Osteocyte (in vitro differentiated cells): ENCODE measurements at regions not wholly inside any gene's neighbourhood (a gene's known extent, or its start where the extent isn't known, plus 50 kb on each side); places are given as distances from the start of the nearest gene placed in this dataset.

Experiments used
- DNase-seq: peaks from one replicate; pipeline ENCODE4 v3.0.0; 2021; ENCODE audit warnings: mixed read lengths; ENCODE audit not compliant: unreplicated experiment; ENCODE audit errors: extremely low spot score
- H3K27ac Mint-ChIP-seq: one replicate; pipeline ENCODE4 v1.8.0; 2021; ENCODE audit warnings: mild to moderate bottlenecking, mixed read lengths; ENCODE audit not compliant: unreplicated experiment
- H3K27me3 Mint-ChIP-seq: one replicate; pipeline ENCODE4 v1.8.0; 2021; ENCODE audit warnings: mixed read lengths; ENCODE audit not compliant: unreplicated experiment
- H3K36me3 Mint-ChIP-seq: one replicate; pipeline ENCODE4 v1.8.0; 2021; ENCODE audit warnings: mixed read lengths; ENCODE audit not compliant: unreplicated experiment
- H3K4me1 Mint-ChIP-seq: one replicate; pipeline ENCODE4 v1.8.0; 2021; ENCODE audit warnings: mixed read lengths; ENCODE audit not compliant: unreplicated experiment
- H3K4me3 Mint-ChIP-seq: one replicate; pipeline ENCODE4 v1.8.0; 2021; ENCODE audit warnings: mild to moderate bottlenecking, moderate library complexity, mixed read lengths; ENCODE audit not compliant: unreplicated experiment
- H3K9me3 Mint-ChIP-seq: one replicate; pipeline ENCODE4 v1.8.0; 2021; ENCODE audit warnings: mixed read lengths; ENCODE audit not compliant: unreplicated experiment
- TF ChIP-seq, protein P1 (sequence below): fragments of 200-600 bp; sonication (generic); IDR thresholded peaks from 2 replicates; pipeline ENCODE4 v1.5.0; 2021; ENCODE audit warnings: antibody characterized with exemption, mild to moderate bottlenecking, moderate library complexity

GRCh38 chr5:6302075-6302474 lies 76.3 kb downstream of the MED10 start:
- H3K4me3 Mint-ChIP-seq, result no peak overlapping the region
- no peaks in the 10 kb centered on the region for H3K36me3 Mint-ChIP-seq
- no peaks in the 10 kb centered on the region for H3K4me1 Mint-ChIP-seq

GRCh38 chr5:6296524-6296923 lies 81.8 kb downstream of the MED10 start:
- no peaks in the 10 kb centered on the region for H3K4me1 Mint-ChIP-seq
- no peak for DNase-seq
- no peaks in the 10 kb centered on the region for H3K36me3 Mint-ChIP-seq
- no peaks in the 10 kb centered on the region for H3K27me3 Mint-ChIP-seq
- H3K9me3 Mint-ChIP-seq, result no peaks in the 10 kb centered on the region
- H3K27ac Mint-ChIP-seq, result no peak overlapping the region
- H3K4me3 Mint-ChIP-seq, result no peak overlapping the region
- TF ChIP-seq, protein P1, sequence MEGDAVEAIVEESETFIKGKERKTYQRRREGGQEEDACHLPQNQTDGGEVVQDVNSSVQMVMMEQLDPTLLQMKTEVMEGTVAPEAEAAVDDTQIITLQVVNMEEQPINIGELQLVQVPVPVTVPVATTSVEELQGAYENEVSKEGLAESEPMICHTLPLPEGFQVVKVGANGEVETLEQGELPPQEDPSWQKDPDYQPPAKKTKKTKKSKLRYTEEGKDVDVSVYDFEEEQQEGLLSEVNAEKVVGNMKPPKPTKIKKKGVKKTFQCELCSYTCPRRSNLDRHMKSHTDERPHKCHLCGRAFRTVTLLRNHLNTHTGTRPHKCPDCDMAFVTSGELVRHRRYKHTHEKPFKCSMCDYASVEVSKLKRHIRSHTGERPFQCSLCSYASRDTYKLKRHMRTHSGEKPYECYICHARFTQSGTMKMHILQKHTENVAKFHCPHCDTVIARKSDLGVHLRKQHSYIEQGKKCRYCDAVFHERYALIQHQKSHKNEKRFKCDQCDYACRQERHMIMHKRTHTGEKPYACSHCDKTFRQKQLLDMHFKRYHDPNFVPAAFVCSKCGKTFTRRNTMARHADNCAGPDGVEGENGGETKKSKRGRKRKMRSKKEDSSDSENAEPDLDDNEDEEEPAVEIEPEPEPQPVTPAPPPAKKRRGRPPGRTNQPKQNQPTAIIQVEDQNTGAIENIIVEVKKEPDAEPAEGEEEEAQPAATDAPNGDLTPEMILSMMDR, result no peak

More at GRCh38 chr5:6302075-6302474, 76.3 kb downstream of the MED10 start:
- H3K27ac Mint-ChIP-seq, result no peak overlapping the region
- TF ChIP-seq, protein P1, result no peak
- DNase-seq, result no peak
- no peaks in the 10 kb centered on the region for H3K27me3 Mint-ChIP-seq
- H3K9me3 Mint-ChIP-seq, result no peaks in the 10 kb centered on the region

DNA sequence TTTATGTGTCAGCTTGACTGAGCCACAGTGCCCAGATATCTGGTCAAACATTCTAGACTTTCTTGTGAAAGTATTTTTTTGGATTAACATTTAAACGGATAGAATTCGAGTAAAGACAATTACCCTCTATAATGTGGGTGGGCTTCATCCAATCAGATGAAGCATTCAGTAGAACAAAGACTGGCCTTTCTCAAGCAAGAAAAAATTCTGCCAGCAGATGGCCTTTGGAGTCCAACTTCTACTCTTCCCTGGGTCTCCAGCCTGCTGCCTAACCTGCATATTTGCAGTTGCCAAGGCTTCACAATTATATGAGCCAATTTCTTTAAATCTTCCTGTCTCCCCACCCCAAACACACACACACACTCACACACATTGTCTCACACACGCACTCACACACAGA lies 86.4 kb downstream of the MED10 start:
- no peak overlapping the region for H3K27ac Mint-ChIP-seq
- H3K27me3 Mint-ChIP-seq, result no peaks in the 10 kb centered on the region
- no peaks in the 10 kb centered on the region for H3K36me3 Mint-ChIP-seq
- H3K9me3 Mint-ChIP-seq, result no peaks in the 10 kb centered on the region
- DNase-seq, result no peak
- no peaks in the 10 kb centered on the region for H3K4me1 Mint-ChIP-seq
- H3K4me3 Mint-ChIP-seq, result no peak overlapping the region
- TF ChIP-seq, protein P1, result peak; percentile 41

DNA sequence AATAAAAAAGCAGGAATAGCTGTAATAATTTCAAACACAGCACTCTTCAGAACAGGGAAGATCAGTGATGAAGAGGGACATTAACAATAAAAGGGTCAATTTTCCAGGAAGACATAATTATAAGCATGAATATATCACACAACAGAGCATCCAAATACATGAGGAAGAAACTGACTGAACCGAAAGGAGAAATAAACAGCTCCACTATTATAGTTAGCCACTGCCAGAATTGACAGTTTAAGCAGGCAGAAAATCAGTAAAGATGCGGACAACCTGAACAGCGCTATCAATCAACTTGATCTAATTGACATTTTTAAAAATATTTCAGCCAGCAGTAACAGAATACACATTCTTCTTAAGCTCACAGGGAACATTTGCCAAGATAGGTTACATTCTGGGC lies 89.1 kb downstream of the MED10 start:
- H3K27ac Mint-ChIP-seq, result no peak overlapping the region
- H3K4me3 Mint-ChIP-seq, result no peak overlapping the region
- no peak for DNase-seq
- no peaks in the 10 kb centered on the region for H3K4me1 Mint-ChIP-seq
- H3K36me3 Mint-ChIP-seq, result no peaks in the 10 kb centered on the region
- TF ChIP-seq, protein P1, result no peak
- no peaks in the 10 kb centered on the region for H3K9me3 Mint-ChIP-seq
- H3K27me3 Mint-ChIP-seq, result no peaks in the 10 kb centered on the region

DNA sequence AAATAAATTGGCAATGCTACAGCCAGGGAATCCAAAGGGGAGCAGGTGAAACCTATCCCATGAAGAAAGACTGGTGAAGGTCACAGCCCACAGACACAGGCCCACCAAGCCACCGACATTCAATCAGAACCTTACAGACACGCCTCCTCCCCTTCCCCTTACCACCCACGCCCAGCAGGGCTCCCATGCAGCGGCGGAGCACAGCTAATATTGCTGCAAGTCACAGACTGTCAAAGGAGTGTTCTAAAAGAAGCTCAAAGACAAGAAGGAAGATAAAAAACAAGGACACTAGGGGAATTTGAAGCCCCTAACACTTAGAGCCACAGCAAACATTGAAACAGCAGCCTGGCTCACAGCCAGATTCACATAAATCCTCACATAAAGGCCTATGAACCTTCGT lies 91.2 kb downstream of the MED10 start:
- Mint-ChIP-seq H3K9me3 (no peaks in the 10 kb centered on the region), H3K27ac (no peak overlapping the region), H3K36me3 (no peaks in the 10 kb centered on the region), H3K4me1 (no peaks in the 10 kb centered on the region), H3K4me3 (no peak overlapping the region), H3K27me3 (no peaks in the 10 kb centered on the region)
- DNase-seq, result no peak
- TF ChIP-seq, protein P1, result no peak
